ENCODE measurements at regions not wholly inside any gene's neighbourhood (a gene's known extent, or its start where the extent isn't known, plus 50 kb on each side); places are given as distances from the start of the nearest gene placed in this dataset.

- no peak for DNase-seq (ENCODE audit: low spot score)
These were observed 102.4 kb downstream of the EFNB2 start for GRCh38 chr13:106433066-106433465.

- peak; percentile 70 for DNase-seq (ENCODE audit: low spot score)
These were observed 102.8 kb downstream of the EFNB2 start for GRCh38 chr13:106432636-106433035.

DNA sequence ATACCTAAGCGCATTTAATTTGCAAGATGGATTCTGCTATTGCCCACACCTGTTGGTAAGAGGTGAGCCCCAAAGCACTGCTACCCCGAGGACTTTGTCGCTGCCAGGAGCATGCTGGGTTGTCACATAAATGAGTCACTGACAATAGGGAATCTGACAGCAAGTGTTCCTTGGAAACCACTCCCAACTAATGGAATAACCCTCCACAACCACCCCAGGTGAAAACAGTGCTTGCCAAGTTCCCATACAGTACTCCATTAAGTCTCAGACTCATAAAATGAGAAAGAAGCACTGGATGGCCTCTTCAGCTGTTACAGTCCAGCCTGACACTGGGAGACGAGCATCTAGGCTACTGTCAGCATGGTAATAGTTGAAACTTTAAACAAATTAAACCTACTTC, 108.6 kb downstream of the EFNB2 start:
- DNase-seq (ENCODE audit: low spot score) = no peak

DNA sequence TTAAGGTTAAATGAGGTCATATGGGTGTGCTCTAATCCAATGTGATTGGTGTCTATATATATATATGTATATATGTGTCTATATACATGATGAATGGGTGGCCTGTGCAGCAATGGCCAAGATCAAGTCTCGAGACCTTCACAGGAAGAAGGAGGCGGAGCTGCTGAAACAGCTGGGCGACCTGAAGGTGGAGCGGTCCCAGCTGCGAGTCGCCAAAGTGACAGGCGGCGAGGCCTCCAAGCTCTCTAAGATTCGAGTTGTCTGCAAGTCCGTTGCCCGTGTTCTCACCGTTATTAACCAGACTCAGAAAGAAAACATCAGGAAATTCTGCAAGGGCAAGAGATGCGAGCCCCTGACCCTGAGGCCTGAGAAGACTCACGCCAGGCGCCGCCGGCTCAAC, 109.8 kb downstream of the EFNB2 start:
- DNase-seq (ENCODE audit: low spot score) = no peak

DNA sequence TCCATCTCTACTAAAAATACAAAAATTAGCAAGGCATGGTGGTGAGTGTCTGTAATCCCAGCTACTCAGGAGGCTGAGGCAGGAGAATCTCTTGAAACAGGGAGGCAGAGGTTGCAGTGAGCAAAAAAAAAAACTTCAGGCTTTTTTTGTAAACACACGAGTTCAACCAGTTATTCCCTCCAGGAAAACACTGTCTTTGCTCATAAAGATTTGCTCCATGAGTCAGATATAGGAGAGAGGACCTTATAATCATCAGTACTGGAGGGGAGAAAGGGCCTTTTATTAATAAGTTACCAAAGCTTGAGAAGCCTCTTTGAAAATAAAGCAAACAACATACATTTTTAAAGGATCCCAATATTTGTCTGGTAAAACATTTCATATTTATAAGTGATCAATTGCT, 110.7 kb downstream of the EFNB2 start:
- peak; percentile 9 for DNase-seq (ENCODE audit: low spot score)

GRCh38 chr13:106423530-106423929, 111.9 kb downstream of the EFNB2 start:
- DNase-seq (ENCODE audit: low spot score) = no peak

- DNase-seq (ENCODE audit: low spot score) = peak; percentile 11
These were observed 116.9 kb downstream of the EFNB2 start for GRCh38 chr13:106418556-106418955.

GRCh38 chr13:106417467-106418110, 117.9 kb downstream of the EFNB2 start:
- no peak for DNase-seq (ENCODE audit: low spot score)

DNA sequence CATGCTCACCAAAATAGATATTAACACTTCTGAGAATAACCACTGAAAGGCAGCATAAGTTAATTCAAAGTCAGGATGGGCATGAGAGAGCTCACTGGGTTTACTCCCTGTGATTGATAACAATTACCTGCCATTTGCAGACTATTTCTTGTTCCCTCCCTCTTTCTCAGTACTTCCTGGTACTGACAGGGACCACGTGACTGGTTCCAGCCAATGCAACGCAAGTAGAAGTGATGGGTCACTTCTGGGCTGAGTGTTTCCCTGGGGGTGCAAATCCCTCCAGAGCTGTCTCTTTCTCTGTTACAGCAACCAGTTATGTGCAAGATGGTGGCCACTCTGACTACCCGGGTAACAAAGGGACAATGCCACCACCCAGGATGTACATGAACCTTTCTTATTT, 118.8 kb downstream of the EFNB2 start:
- no peak for DNase-seq (ENCODE audit: low spot score)

GRCh38 chr13:106415971-106416370, 119.5 kb downstream of the EFNB2 start:
- DNase-seq (ENCODE audit: low spot score) = no peak

- no peak for DNase-seq (ENCODE audit: low spot score)
These were observed 120.0 kb downstream of the EFNB2 start for GRCh38 chr13:106415442-106415841.

DNA sequence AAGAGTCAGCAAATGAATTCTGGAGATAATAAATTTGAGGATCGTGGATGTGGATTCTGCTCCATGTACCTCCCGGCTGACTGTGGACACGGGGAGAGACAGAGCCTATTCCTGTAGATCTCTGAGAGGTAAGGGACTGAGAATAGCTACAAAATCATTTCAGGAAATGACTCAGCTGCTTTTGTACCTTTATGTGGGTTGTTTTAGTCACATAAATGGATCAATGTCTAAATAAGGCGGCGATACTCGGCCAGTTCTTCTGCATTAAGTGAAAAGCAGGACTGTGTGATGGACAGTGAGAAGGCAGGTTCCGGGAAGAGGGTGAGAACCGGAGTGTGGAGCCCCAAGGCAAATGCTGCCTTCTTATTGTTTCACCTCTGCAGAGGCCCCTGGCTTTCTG, 128.1 kb downstream of the EFNB2 start:
- no peak for DNase-seq (ENCODE audit: low spot score)

GRCh38 chr13:106405731-106406130, 129.7 kb downstream of the EFNB2 start:
- DNase-seq (ENCODE audit: low spot score) = no peak

DNA sequence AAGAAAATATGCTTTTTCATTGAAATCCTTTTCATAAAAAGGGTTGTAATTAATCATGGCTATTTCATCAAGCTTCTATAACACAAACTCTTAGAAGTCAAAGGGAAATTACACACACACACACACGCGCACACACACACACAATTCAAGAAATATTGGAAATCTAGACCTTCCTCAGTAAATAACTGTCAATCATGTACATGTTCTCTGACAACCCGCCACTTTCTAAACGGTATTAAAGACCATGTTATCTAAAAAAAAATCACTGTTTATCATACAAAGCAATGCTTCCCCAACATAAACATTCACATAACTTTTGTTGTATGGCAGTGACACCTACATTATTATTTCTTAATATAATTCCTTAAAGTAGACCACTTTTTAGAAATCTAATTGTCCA, 132.2 kb downstream of the EFNB2 start:
- DNase-seq (ENCODE audit: low spot score) = no peak

DNA sequence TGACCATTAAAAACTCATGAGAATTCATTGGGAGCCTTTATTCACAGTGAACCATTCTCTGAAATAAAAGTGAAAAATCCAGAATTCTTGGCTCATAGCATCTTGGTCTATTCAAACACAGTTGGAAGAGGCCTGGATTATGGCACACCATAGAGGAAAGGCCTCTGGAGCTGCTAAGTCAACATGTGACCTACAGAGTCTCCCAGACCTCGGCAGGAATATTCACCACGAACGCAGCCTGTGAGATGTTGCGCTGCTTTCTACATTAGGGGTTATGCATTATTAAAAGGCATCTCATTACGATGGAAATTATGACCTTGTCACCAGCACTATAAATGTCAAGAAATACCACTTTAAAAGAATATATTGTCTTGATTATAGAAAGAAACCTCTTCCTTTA, 132.6 kb downstream of the EFNB2 start:
- DNase-seq (ENCODE audit: low spot score) = no peak

DNA sequence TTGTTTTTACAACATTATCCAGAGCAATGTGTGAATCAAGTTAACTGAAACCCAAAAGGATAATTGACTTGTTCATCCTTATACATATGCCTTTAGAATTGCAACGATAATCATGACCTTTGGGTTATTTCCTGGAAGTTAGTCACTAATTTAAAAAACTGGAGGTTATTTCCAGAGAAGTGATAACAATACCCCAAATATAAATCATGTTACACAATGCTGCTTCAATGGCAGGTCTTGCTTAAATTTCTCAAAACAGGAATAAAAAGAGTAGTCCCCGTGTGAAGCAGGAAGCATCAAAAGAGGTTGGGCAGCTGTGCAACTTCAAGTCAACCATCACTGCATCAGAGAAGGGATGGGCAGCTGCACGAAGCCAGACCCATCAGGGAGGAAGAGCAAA, 134.4 kb downstream of the EFNB2 start:
- DNase-seq (ENCODE audit: low spot score) = no peak

DNA sequence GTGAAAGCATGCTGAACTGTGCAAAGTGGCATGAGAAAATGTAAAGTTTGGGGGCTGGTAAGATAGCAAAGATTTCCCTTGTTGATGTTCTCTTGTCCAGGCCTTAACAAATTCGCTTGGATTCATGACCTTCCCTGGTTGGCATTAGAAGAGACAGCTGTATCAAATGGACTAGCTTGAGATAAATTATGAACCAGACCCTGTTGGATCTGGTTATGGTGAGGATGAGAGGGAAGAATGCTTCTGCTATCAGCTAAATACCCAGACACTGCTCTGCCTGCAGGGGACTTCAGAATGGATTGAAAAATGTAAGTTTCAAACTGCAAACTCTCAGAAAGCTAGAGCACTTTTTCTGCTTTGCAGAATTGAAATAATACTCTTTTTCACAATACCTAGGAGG, 135.2 kb downstream of the EFNB2 start:
- DNase-seq (ENCODE audit: low spot score) = no peak

- no peak for DNase-seq (ENCODE audit: low spot score)
These were observed 137.2 kb downstream of the EFNB2 start for GRCh38 chr13:106398289-106398688.

DNA sequence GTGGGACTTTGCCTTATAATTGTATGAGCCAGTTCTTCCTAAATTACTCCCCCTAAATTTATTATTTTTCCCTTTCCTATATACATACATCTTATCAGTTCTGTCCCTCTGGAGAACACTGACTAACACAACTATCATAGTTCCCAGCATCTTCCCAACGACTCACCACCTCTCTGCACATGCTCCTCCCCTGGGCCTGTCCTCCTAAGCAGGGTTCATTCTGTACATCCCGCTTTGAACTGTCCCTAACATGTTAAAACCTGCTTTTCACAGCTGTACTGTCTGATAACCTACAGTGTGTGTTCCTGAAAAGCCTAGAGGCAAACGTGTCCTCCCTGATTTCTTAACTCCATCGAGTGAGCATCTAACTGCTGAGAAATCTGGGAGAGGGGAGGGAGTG, 141.7 kb downstream of the EFNB2 start:
- no peak for DNase-seq (ENCODE audit: low spot score)

DNA sequence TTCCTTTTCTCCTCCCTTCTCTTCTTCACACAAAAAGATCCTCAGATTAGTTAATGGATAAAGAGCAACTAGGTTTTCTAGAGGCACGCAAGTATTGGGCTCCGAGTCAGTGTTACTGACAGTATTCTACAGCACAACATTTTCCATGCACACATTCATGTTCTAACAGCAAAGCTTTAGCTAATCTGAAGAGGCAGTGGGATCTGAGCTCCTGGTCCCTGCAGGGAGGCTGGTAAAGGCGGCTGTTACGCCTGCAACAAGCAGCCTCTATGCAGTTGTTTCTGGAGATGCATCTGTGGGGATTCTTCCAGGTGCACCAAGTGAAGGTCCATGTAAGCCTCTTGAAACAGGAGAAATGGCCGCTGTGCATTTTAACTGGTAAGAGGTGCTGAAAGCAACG, 143.8 kb downstream of the EFNB2 start:
- no peak for DNase-seq (ENCODE audit: low spot score)

DNA sequence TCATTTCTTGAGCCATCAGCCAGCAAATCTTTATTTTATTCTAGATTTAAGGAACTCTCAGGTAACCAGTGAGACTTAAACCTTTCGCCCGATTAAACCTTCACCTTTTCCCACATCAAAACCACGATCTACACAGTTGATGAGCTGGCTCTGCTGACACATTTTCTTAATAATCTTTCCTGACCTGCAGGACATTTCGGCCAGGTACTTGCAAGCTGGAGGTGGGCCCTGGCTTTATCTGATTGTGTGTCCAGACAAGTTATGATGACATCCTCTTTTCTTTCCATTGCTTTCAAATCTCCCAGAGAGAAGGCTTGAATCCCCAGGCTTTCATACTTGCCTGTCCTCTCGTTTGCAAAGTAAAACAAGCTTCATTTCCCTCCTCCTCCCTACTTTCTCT, 144.2 kb downstream of the EFNB2 start:
- DNase-seq (ENCODE audit: low spot score) = no peak

DNA sequence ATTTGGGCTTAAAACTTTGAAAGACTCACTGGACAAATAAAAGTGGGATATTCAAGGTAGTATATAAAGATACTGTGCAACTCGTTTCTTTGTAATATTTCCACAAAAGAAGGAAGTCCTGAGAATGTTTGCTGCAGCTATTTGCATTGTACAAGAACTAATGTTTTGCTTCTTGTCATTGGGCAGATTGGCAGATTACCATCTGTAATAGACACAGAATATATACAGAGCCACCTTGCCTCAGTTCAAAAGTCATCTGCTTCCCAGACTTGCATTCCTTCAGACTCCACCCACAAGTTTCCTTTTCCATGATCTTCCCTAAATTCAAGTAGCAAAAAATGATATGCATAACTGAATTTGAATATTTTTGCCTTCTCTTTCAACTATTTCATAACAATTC, 145.1 kb downstream of the EFNB2 start:
- DNase-seq (ENCODE audit: low spot score) = no peak

- no peak for DNase-seq (ENCODE audit: low spot score)
These were observed 149.8 kb downstream of the EFNB2 start for GRCh38 chr13:106385654-106386053.

- DNase-seq (ENCODE audit: low spot score) = no peak
These were observed 150.9 kb downstream of the EFNB2 start for GRCh38 chr13:106384516-106384915.

GRCh38 chr13:106383791-106384190, 151.7 kb downstream of the EFNB2 start:
- no peak for DNase-seq (ENCODE audit: low spot score)

Data from kidney tubule cell (primary cell).